Tibial nerve (tissue), 4 donors: ENCODE measurements at regions not wholly inside any gene's neighbourhood (a gene's known extent, or its start where the extent isn't known, plus 50 kb on each side); places are given as distances from the start of the nearest gene placed in this dataset.

Source experiments
- DNase-seq, 2 donors: peaks; one replicate each; pipeline ENCODE4 v3.0.0-alpha.2; 2019; ENCODE audit warnings: low spot score in 2 of 2
- H3K27ac ChIP-seq, 4 donors: fragments of 200-600 bp; sonication (generic) in 3 of 4; one replicate each; pipeline ENCODE4 v1.5.1; 2017 to 2019; ENCODE audit warnings: mild to moderate bottlenecking in 1 of 4
- H3K27me3 ChIP-seq, 2 donors: fragments of 200-600 bp; sonication (generic) in 1 of 2; one replicate each; pipeline versions ENCODE4 v1.5.1 to v1.6.0; 2017 to 2019
- H3K36me3 ChIP-seq, 3 donors: fragments of 200-600 bp; sonication (generic); one replicate each; pipeline ENCODE4 v1.5.1; 2018 to 2019
- H3K4me1 ChIP-seq, 4 donors: fragments of 200-600 bp; sonication (generic) in 3 of 4; one replicate each; pipeline ENCODE4 v1.5.1; 2017 to 2019
- H3K4me3 ChIP-seq, 4 donors: fragments of 200-600 bp; sonication (generic) in 3 of 4; one replicate each; pipeline ENCODE4 v1.5.1; 2017 to 2019; ENCODE audit warnings: mild to moderate bottlenecking in 1 of 4, moderate library complexity in 1 of 4
- H3K9me3 ChIP-seq, 4 donors: fragments of 200-600 bp; sonication (generic) in 3 of 4; one replicate each; pipeline ENCODE4 v1.5.1; 2017 to 2019
- EP300 ChIP-seq, 2 donors: sonication (generic); formaldehyde crosslinking; IDR thresholded peaks; one replicate each; pipeline ENCODE4 v1.6.1; 2017; ENCODE audit warnings: antibody characterized with exemption in 2 of 2, mild to moderate bottlenecking in 1 of 2
- POLR2A ChIP-seq, 2 donors: fragments of 450-650 bp; IDR thresholded peaks; one replicate each; pipeline ENCODE4 v1.6.1; 2017; ENCODE audit warnings: antibody characterized with exemption in 2 of 2, mild to moderate bottlenecking in 2 of 2, moderate library complexity in 2 of 2
- WGBS, 2 donors: methylation state at CpG; one replicate each; pipeline ENCODE4 v1.1.5; 2018; 5-methylcytosine and 5-hydroxymethylcytosine counted together
- TF ChIP-seq, protein P1 (sequence below), 5 experiments: fragments of 200-600 bp in 3 of 5; fragments of 450-650 bp in 2 of 5; sonication (generic) in 3 of 5; IDR thresholded peaks; one replicate each; pipeline ENCODE4 v1.5.1; 2016 to 2019; ENCODE audit warnings: antibody characterized with exemption in 5 of 5, mild to moderate bottlenecking in 3 of 5, moderate library complexity in 2 of 5

DNA sequence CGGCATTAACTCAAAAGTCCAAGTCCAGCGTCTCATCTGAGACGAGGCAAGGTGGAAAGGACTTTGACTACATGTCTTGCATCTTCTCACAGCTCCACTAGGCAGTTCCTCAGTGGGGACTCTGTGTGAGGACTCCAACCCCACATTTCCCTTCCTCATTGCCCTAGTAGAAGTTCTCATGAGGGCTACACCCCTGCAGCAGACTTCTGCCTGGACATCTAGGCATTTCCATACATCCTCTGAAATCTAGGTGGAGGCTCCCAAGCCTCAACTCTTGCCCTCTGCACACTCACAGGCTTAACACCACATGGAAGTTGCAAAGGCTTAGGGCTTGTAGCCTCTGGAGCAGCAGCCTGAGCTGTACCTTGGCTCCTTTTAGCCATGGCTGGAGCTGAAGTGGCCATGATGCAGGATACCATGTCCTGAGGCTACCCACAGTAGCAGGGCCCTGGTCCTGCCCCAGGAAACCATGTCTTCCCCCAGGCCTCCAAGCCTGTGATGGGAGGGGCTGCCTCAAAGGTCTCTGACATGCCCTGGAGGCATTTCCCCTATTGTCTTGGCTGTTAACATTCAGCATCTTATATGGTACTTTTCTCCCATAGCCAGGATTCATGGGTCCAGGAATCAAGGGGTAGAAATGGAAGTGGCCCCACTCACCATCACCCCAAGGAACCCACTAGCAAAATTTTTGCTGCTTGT lies 194.6 kb upstream of the KCNG1 start:
- TF ChIP-seq EP300 (IDR thresholded peaks at IDR 0.05) (no peak), POLR2A (IDR thresholded peaks at IDR 0.05) (no peak)
- TF ChIP-seq, protein P1, sequence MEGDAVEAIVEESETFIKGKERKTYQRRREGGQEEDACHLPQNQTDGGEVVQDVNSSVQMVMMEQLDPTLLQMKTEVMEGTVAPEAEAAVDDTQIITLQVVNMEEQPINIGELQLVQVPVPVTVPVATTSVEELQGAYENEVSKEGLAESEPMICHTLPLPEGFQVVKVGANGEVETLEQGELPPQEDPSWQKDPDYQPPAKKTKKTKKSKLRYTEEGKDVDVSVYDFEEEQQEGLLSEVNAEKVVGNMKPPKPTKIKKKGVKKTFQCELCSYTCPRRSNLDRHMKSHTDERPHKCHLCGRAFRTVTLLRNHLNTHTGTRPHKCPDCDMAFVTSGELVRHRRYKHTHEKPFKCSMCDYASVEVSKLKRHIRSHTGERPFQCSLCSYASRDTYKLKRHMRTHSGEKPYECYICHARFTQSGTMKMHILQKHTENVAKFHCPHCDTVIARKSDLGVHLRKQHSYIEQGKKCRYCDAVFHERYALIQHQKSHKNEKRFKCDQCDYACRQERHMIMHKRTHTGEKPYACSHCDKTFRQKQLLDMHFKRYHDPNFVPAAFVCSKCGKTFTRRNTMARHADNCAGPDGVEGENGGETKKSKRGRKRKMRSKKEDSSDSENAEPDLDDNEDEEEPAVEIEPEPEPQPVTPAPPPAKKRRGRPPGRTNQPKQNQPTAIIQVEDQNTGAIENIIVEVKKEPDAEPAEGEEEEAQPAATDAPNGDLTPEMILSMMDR (IDR thresholded peaks at IDR 0.05) = no peak
- Histone ChIP-seq H3K27ac (no peak overlapping the region), H3K36me3 (no peaks in the 10 kb centered on the region), H3K4me3 (no peak overlapping the region), H3K9me3 (peaks cover 0 to 10% (median 0%) of the 10 kb centered on the region in 4 donors), H3K4me1 (peaks cover 0 to 11% (median 0%) of the 10 kb centered on the region in 4 donors), H3K27me3 (peaks cover 0 to 23% of the 10 kb centered on the region in 2 donors)
- 92 to 94% methylated on average over 3 of the region's 3 CpGs for WGBS, 2 donors
- no peak for DNase-seq

DNA sequence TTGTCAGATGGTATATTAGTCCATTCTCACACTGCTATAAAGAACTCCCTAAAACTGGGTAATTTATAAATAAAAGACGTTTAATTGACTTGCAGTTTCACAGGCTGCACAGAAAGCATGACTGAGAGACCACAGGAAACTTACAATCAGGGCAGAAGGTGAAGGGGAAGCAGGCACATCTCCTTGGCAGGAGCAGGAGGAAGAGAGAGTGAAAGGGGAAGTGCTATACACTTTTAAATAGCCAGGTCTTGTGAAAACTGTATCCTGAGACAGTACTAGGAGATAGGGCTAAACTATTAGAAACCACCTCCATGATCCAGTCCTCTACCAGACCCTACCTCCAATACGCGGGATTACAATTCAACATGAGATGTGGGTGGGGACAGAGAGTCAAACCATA lies 193.9 kb upstream of the KCNG1 start:
- Histone ChIP-seq H3K4me1 (peaks cover 0 to 11% (median 0%) of the 10 kb centered on the region in 4 donors), H3K27me3 (peaks cover 0 to 23% of the 10 kb centered on the region in 2 donors), H3K4me3 (no peak overlapping the region), H3K36me3 (no peaks in the 10 kb centered on the region), H3K27ac (no peak overlapping the region), H3K9me3 (peaks cover 0 to 10% (median 0%) of the 10 kb centered on the region in 4 donors)
- WGBS, 2 donors = 77% methylated on average over 3 of the region's 3 CpGs
- no peak for DNase-seq
- TF ChIP-seq EP300 (IDR thresholded peaks at IDR 0.05) (no peak), POLR2A (IDR thresholded peaks at IDR 0.05) (no peak)
- TF ChIP-seq, protein P1 (IDR thresholded peaks at IDR 0.05) = no peak

DNA sequence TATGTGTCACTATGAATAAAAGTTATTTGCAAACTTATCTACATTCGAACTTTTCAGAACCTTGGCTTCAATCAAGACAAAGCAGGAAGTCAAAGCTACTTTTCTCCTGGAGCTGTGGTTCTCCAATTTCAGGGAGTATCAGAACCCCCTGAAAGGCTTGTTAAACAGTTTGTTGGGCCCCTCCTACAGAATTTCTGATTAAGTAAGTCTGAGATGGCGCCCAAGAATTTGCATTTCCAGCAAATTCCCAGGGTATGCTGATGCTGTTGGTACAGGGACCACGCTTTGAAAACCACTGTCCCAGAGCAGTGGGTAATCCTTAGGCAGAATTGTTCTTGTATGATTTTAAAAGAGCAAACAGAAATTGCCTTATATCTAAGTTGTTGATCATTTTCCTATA lies 189.9 kb upstream of the KCNG1 start:
- TF ChIP-seq POLR2A (IDR thresholded peaks at IDR 0.05) = no peak
- TF ChIP-seq EP300 (IDR thresholded peaks at IDR 0.05) = no peak
- TF ChIP-seq, protein P1 (IDR thresholded peaks at IDR 0.05) = no peak
- WGBS, 2 donors = 78 to 81% methylated on average over 3 of the region's 3 CpGs

DNA sequence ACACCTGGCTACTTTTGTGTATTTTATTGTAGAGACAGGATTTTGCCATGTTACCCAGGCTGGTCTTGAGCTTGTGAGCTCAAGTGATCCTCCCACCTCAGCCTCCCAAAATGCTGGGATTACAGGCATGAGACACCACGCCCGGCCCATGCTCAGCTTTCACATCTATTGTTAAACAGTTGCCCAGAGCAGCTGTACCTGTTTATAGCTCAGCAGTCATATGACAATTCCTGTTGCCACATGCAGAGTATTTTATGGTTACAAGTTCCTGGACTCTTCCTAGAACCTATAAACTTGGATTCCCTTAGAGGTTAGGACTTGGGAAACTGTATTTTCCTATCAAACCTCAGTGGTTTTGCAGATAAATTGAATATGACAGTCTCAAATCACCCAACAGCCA lies 188.3 kb upstream of the KCNG1 start:
- Histone ChIP-seq H3K27me3 (no peaks in the 10 kb centered on the region), H3K4me1 (peaks cover 0 to 6% (median 0%) of the 10 kb centered on the region in 4 donors), H3K36me3 (no peaks in the 10 kb centered on the region), H3K27ac (no peak overlapping the region), H3K4me3 (no peak overlapping the region), H3K9me3 (no peaks in the 10 kb centered on the region)
- no peak for TF ChIP-seq EP300 (IDR thresholded peaks at IDR 0.05)
- TF ChIP-seq, protein P1 (IDR thresholded peaks at IDR 0.05) = no peak
- TF ChIP-seq POLR2A (IDR thresholded peaks at IDR 0.05) = no peak
- no peak for DNase-seq
- WGBS, 2 donors = 92 to 96% methylated on average over 2 of the region's 2 CpGs

More for the DNA sequence above, 189.9 kb upstream of the KCNG1 start:
- Histone ChIP-seq H3K4me1 (peaks cover 0 to 6% (median 0%) of the 10 kb centered on the region in 4 donors), H3K4me3 (no peak overlapping the region), H3K9me3 (peaks cover 0 to 10% (median 0%) of the 10 kb centered on the region in 4 donors), H3K36me3 (no peaks in the 10 kb centered on the region), H3K27me3 (no peaks in the 10 kb centered on the region), H3K27ac (no peak overlapping the region)
- no peak for DNase-seq

DNA sequence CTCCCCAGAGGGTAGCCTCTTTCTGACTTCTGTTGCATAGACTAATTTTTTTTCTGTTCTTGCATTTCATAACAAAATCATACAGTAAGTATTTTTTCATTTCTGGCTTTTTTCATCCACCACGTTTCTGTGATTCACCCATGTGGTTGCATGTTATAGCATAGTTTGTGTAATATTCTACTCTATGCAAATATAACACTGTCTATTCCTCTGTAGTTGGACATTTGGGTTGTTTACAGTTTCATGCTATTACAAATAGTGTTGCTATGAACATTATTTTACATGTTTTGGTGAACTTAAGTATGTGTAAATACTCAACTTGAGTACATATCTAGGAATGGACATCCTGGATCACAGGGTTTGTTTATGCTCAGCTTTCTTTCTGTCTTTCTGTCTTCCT lies 187.2 kb upstream of the KCNG1 start:
- WGBS, 2 donors = 32 to 43% methylated on average over 1 of the region's 1 CpG
- no peaks in the 10 kb centered on the region for H3K36me3 ChIP-seq
- no peak for DNase-seq
- H3K4me3 ChIP-seq = no peak overlapping the region
- H3K4me1 ChIP-seq = no peaks in the 10 kb centered on the region
- no peaks in the 10 kb centered on the region for H3K9me3 ChIP-seq
- H3K27ac ChIP-seq = no peak overlapping the region
- no peaks in the 10 kb centered on the region for H3K27me3 ChIP-seq
- TF ChIP-seq POLR2A (IDR thresholded peaks at IDR 0.05) (no peak), EP300 (IDR thresholded peaks at IDR 0.05) (no peak)
- TF ChIP-seq, protein P1 (IDR thresholded peaks at IDR 0.05) = no peak
